ENCODE measurements at regions not wholly inside any gene's neighbourhood (a gene's known extent, or its start where the extent isn't known, plus 50 kb on each side); places are given as distances from the start of the nearest gene placed in this dataset.

- no peak for DNase-seq (ENCODE audit: low spot score)
Measured at GRCh38 chr11:23953951-23954710, 542.7 kb upstream of the LUZP2 start.

- no peak for DNase-seq (ENCODE audit: low spot score)
Measured at GRCh38 chr11:23954730-23955129, 542.1 kb upstream of the LUZP2 start.

GRCh38 chr11:23956586-23956985, 540.3 kb upstream of the LUZP2 start:
- DNase-seq (ENCODE audit: low spot score) = no peak

GRCh38 chr11:23957314-23957713, 539.5 kb upstream of the LUZP2 start:
- DNase-seq (ENCODE audit: low spot score) = no peak

- no peak for DNase-seq (ENCODE audit: low spot score)
Measured at GRCh38 chr11:23959462-23959861, 537.4 kb upstream of the LUZP2 start.

- DNase-seq (ENCODE audit: low spot score) = no peak
Measured at GRCh38 chr11:23961503-23962338, 535.1 kb upstream of the LUZP2 start.

GRCh38 chr11:23973244-23973643, 523.6 kb upstream of the LUZP2 start:
- DNase-seq (ENCODE audit: low spot score) = no peak

GRCh38 chr11:23974051-23974450, 522.8 kb upstream of the LUZP2 start:
- no peak for DNase-seq (ENCODE audit: low spot score)

- DNase-seq (ENCODE audit: low spot score) = no peak
Measured at GRCh38 chr11:23974601-23975000, 522.3 kb upstream of the LUZP2 start.

GRCh38 chr11:23976426-23976825, 520.4 kb upstream of the LUZP2 start:
- no peak for DNase-seq (ENCODE audit: low spot score)

GRCh38 chr11:23976841-23977271, 520.0 kb upstream of the LUZP2 start:
- no peak for DNase-seq (ENCODE audit: low spot score)

- DNase-seq (ENCODE audit: low spot score) = no peak
Measured at GRCh38 chr11:23988381-23989006, 508.4 kb upstream of the LUZP2 start.

- no peak for DNase-seq (ENCODE audit: low spot score)
Measured at GRCh38 chr11:23990346-23991164, 506.3 kb upstream of the LUZP2 start.

GRCh38 chr11:23991165-23991539, 505.7 kb upstream of the LUZP2 start:
- DNase-seq (ENCODE audit: low spot score) = no peak

- no peak for DNase-seq (ENCODE audit: low spot score)
Measured at GRCh38 chr11:23995891-23996290, 501.0 kb upstream of the LUZP2 start.

GRCh38 chr11:23997356-23997755, 499.5 kb upstream of the LUZP2 start:
- DNase-seq (ENCODE audit: low spot score) = no peak

GRCh38 chr11:24005202-24005876, 491.5 kb upstream of the LUZP2 start:
- DNase-seq (ENCODE audit: low spot score) = no peak

- no peak for DNase-seq (ENCODE audit: low spot score)
Measured at GRCh38 chr11:24043842-24044241, 453.0 kb upstream of the LUZP2 start.

- no peak for DNase-seq (ENCODE audit: low spot score)
Measured at GRCh38 chr11:24046731-24047130, 450.1 kb upstream of the LUZP2 start.

GRCh38 chr11:24056051-24056450, 440.8 kb upstream of the LUZP2 start:
- DNase-seq (ENCODE audit: low spot score) = no peak

- DNase-seq (ENCODE audit: low spot score) = no peak
Measured at GRCh38 chr11:24060125-24060524, 436.7 kb upstream of the LUZP2 start.

Data from hematopoietic multipotent progenitor cell treated with erythropoietin and hydrocortisone succinate and interleukin-3 and kit ligand, for 15 days (in vitro differentiated cells).